ENCODE measurements at regions not wholly inside any gene's neighbourhood (a gene's known extent, or its start where the extent isn't known, plus 50 kb on each side); places are given as distances from the start of the nearest gene placed in this dataset.

DNA sequence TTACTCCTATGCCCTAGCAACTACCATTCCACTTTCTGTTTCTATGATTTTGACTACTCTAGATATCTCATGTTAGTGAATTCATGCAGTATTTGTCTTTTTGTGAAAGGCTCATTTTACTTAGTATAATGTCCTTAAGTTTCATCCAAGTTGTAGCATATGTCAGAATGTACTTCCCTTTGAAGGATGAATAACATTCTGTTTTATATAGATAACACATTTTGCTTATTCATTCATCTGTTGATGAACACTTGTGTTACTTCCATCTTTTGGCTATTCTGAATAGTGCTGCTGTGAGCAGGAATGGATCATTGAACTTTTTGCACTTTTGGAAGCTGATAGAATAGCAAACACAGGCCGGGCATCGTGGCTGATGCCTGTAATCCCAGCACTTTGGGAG, 140.2 kb upstream of the MYO10 start:
- no peaks in the 10 kb centered on the region for H3K4me1 Mint-ChIP-seq (ENCODE audit: low read depth)
- no peaks in the 10 kb centered on the region for H3K27me3 Mint-ChIP-seq
- no peaks in the 10 kb centered on the region for H3K9me3 Mint-ChIP-seq
- H3K27ac Mint-ChIP-seq, result no peak overlapping the region
- Histone ChIP-seq H3K4me1 (ENCODE audit: insufficient read depth, low read length) (no peaks in the 10 kb centered on the region), H3K4me3 (ENCODE audit: low read length) (no peak overlapping the region), H3K9me3 (ENCODE audit: control insufficient read depth in 1 of 2, insufficient read depth in 1 of 2, low read length in 2 of 2) (no peaks in the 10 kb centered on the region), H3K36me3 (ENCODE audit: insufficient read depth, low read length) (no peaks in the 10 kb centered on the region), H3K27me3 (ENCODE audit: control insufficient read depth in 1 of 2, insufficient read depth in 2 of 2, low read length in 2 of 2) (no peaks in the 10 kb centered on the region), H3K27ac (ENCODE audit: low read depth in 1 of 2, low read length in 2 of 2) (no peak overlapping the region)
- no peak overlapping the region for H3K4me3 Mint-ChIP-seq
- TF ChIP-seq CTCF (IDR thresholded peaks at IDR 0.05), result no peak
- ChIA-PET CTCF (no interaction called here), POLR2A (no interaction called here)
- no peak for ATAC-seq (ENCODE audit: poor library complexity)
- H3K36me3 Mint-ChIP-seq (ENCODE audit: low read depth), result no peaks in the 10 kb centered on the region
- DNase-seq, result no peak
- intact Hi-C loops (cut with DNase I, micrococcal nuclease), result no loop called here

DNA sequence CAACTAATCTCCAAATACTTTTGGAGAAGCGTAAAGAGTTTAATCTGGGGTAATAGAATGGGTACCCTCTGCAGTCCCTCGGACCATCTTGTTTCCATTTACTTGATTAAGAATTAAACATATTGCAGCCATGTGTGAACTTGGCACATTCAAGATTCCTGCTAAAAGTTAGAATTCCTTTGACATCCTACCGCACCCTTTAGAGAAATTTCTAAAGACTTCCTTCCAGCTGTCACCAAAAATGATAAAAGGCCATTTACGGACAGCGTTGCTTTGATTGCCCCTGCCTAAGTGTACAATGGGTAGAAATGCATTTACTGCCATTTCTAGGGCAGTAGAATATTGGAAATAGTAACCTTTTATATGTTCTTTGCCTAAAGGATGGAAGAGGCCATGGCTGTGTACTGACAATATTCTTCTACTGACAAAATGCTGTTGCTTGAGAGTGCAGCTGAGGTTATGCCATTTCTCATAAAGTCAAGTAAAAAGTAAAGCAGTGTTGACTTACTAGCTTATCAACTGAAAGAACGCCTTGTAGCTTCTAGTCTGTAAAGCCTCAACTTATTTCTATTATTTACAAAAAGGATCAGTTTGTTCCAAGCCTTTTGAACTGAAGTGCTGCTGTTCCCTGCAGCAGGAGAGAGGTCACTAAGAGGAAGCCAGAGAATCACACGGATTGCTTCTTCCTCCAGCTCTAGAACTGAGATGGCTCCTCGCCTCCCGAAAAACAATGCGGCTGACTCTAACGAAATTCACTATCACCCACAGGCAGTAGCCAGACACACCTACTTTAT, 139.8 kb upstream of the BASP1 start:
- no peak for TF ChIP-seq CTCF (IDR thresholded peaks at IDR 0.05)
- Mint-ChIP-seq H3K9me3 (no peaks in the 10 kb centered on the region), H3K4me1 (ENCODE audit: low read depth) (no peaks in the 10 kb centered on the region), H3K27ac (no peak overlapping the region), H3K4me3 (no peak overlapping the region), H3K27me3 (no peaks in the 10 kb centered on the region), H3K36me3 (ENCODE audit: low read depth) (no peaks in the 10 kb centered on the region)
- no peaks in the 10 kb centered on the region for H3K9me3 ChIP-seq (ENCODE audit: control insufficient read depth in 1 of 2, insufficient read depth in 1 of 2, low read length in 2 of 2)
- H3K27me3 ChIP-seq (ENCODE audit: control insufficient read depth in 1 of 2, insufficient read depth in 2 of 2, low read length in 2 of 2), result no peaks in the 10 kb centered on the region
- intact Hi-C loops (cut with DNase I, micrococcal nuclease), result no loop called here
- H3K36me3 ChIP-seq (ENCODE audit: insufficient read depth, low read length), result no peaks in the 10 kb centered on the region
- POLR2A ChIA-PET, result no interaction called here
- no peak for ATAC-seq (ENCODE audit: poor library complexity)
- DNase-seq, result no peak
- CTCF ChIA-PET, result no interaction called here
- H3K27ac ChIP-seq (ENCODE audit: low read depth in 1 of 2, low read length in 2 of 2), result no peak overlapping the region
- H3K4me3 ChIP-seq (ENCODE audit: low read length), result no peak overlapping the region
- no peaks in the 10 kb centered on the region for H3K4me1 ChIP-seq (ENCODE audit: insufficient read depth, low read length)

- H3K9me3 ChIP-seq (ENCODE audit: control insufficient read depth in 1 of 2, insufficient read depth in 1 of 2, low read length in 2 of 2), result peaks cover 0 to 9% of the 10 kb centered on the region in 2 experiments
- CTCF ChIA-PET, result no interaction called here
- Mint-ChIP-seq H3K27ac (no peak overlapping the region), H3K27me3 (peaks cover 4% of the 10 kb centered on the region), H3K36me3 (ENCODE audit: low read depth) (no peaks in the 10 kb centered on the region), H3K4me1 (ENCODE audit: low read depth) (no peaks in the 10 kb centered on the region), H3K9me3 (no peaks in the 10 kb centered on the region), H3K4me3 (no peak overlapping the region)
- no peak overlapping the region for H3K27ac ChIP-seq (ENCODE audit: low read depth in 1 of 2, low read length in 2 of 2)
- no peak overlapping the region for H3K4me3 ChIP-seq (ENCODE audit: low read length)
- H3K36me3 ChIP-seq (ENCODE audit: insufficient read depth, low read length), result no peaks in the 10 kb centered on the region
- DNase-seq, result no peak
- H3K4me1 ChIP-seq (ENCODE audit: insufficient read depth, low read length), result no peaks in the 10 kb centered on the region
- ATAC-seq (ENCODE audit: poor library complexity), result no peak
- POLR2A ChIA-PET, result no interaction called here
- intact Hi-C loops (cut with DNase I, micrococcal nuclease), result no loop called here
- no peaks in the 10 kb centered on the region for H3K27me3 ChIP-seq (ENCODE audit: control insufficient read depth in 1 of 2, insufficient read depth in 2 of 2, low read length in 2 of 2)
- no peak for TF ChIP-seq CTCF (IDR thresholded peaks at IDR 0.05)
Measured at GRCh38 chr5:17079562-17079961, 137.9 kb upstream of the BASP1 start.
